Transverse colon (tissue), 4 donors: ENCODE measurements at regions not wholly inside any gene's neighbourhood (a gene's known extent, or its start where the extent isn't known, plus 50 kb on each side); places are given as distances from the start of the nearest gene placed in this dataset.

Experiments used
- DNase-seq: peaks from one replicate; pipeline ENCODE4 v3.0.0-alpha.2; 2019
- H3K27ac ChIP-seq, 4 donors: fragments of 200-600 bp; sonication (generic); 2 replicates each; pipeline ENCODE4 v1.5.1; 2016 to 2018; ENCODE audit warnings: inconsistent platforms in 4 of 4
- H3K27me3 ChIP-seq: fragments of 200-600 bp; sonication (generic); 2 replicates; pipeline ENCODE4 v1.5.1; 2017; ENCODE audit warnings: inconsistent platforms
- H3K36me3 ChIP-seq, 4 donors: fragments of 200-600 bp; sonication (generic); 2 replicates each; pipeline ENCODE4 v1.5.1; 2017 to 2019; ENCODE audit warnings: inconsistent platforms in 4 of 4
- H3K4me1 ChIP-seq, 4 donors: fragments of 200-600 bp; sonication (generic); 2 replicates each; pipeline ENCODE4 v1.5.1; 2017 to 2020; ENCODE audit warnings: inconsistent platforms in 4 of 4
- H3K4me3 ChIP-seq, 4 donors: fragments of 200-600 bp; sonication (generic); 1 replicate in 1 of 4; 2 replicates in 3 of 4; pipeline versions ENCODE4 v1.5.1 to v1.6.1; 2017 to 2019; ENCODE audit warnings: inconsistent platforms in 4 of 4
- H3K9me3 ChIP-seq, 2 donors: fragments of 200-600 bp; sonication (generic); 2 replicates each; pipeline ENCODE4 v1.5.1; 2017 to 2019; ENCODE audit warnings: inconsistent platforms in 2 of 2
- EP300 ChIP-seq: sonication (generic); formaldehyde crosslinking; IDR thresholded peaks from one replicate; pipeline ENCODE4 v1.6.1; 2017; ENCODE audit warnings: antibody characterized with exemption, low read depth
- POLR2A ChIP-seq: fragments of 450-650 bp; IDR thresholded peaks from one replicate; pipeline ENCODE4 v1.6.1; 2016; ENCODE audit warnings: antibody characterized with exemption, mild to moderate bottlenecking, moderate library complexity
- POLR2AphosphoS5 ChIP-seq, 3 donors: sonication (generic); formaldehyde crosslinking; IDR thresholded peaks; one replicate each; pipeline ENCODE4 v1.6.1; 2016; ENCODE audit warnings: antibody characterized with exemption in 3 of 3
- WGBS, 2 donors: methylation state at CpG; one replicate each; pipeline ENCODE4 v1.1.5; 2018; ENCODE audit warnings: low coverage in 1 of 2; 5-methylcytosine and 5-hydroxymethylcytosine counted together
- in situ Hi-C, 4 donors: fragments of 200-750 bp; cut with MboI; loops; one replicate each; pipeline versions ENCODE4 v1.15.0 to v1.15.1; 2017; ENCODE audit warnings: low sequenced_read_pairs in 3 of 4, low pct_ligation_motif_present in 1 of 4, low pct_unique_long_range_greater_than_20kb in 1 of 4
- intact Hi-C: fragments of 100-400 bp; cut with DNase I; formaldehyde crosslinking; loops from one replicate; pipeline ENCODE4 v1.15.1; 2023; ENCODE audit warnings: low total_unique reads
- TF ChIP-seq, protein P1 (sequence below), 5 experiments: fragments of 200-600 bp in 3 of 5; fragments of 450-650 bp in 2 of 5; sonication (generic) in 3 of 5; IDR thresholded peaks; 1 replicate in 2 of 5; 2 replicates in 3 of 5; pipeline ENCODE4 v1.5.1; 2016 to 2017; ENCODE audit warnings: antibody characterized with exemption in 5 of 5, inconsistent platforms in 3 of 5, mild to moderate bottlenecking in 2 of 5, moderate library complexity in 1 of 5

- in situ Hi-C loops (no loop called here), intact Hi-C loops (no loop called here)
- 84% methylated on average over 2 of the region's 2 CpGs; no CpG with 5 or more reads in 1 of the 2 donors for WGBS, 2 donors
- Histone ChIP-seq H3K9me3 (no peaks in the 10 kb centered on the region), H3K27ac (no peak overlapping the region), H3K27me3 (no peaks in the 10 kb centered on the region), H3K4me1 (no peaks in the 10 kb centered on the region), H3K4me3 (no peak overlapping the region), H3K36me3 (no peaks in the 10 kb centered on the region)
- no peak for DNase-seq
- TF ChIP-seq, protein P1, sequence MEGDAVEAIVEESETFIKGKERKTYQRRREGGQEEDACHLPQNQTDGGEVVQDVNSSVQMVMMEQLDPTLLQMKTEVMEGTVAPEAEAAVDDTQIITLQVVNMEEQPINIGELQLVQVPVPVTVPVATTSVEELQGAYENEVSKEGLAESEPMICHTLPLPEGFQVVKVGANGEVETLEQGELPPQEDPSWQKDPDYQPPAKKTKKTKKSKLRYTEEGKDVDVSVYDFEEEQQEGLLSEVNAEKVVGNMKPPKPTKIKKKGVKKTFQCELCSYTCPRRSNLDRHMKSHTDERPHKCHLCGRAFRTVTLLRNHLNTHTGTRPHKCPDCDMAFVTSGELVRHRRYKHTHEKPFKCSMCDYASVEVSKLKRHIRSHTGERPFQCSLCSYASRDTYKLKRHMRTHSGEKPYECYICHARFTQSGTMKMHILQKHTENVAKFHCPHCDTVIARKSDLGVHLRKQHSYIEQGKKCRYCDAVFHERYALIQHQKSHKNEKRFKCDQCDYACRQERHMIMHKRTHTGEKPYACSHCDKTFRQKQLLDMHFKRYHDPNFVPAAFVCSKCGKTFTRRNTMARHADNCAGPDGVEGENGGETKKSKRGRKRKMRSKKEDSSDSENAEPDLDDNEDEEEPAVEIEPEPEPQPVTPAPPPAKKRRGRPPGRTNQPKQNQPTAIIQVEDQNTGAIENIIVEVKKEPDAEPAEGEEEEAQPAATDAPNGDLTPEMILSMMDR (IDR thresholded peaks at IDR 0.05) = no peak
- no peak for TF ChIP-seq POLR2AphosphoS5 (IDR thresholded peaks at IDR 0.05)
- TF ChIP-seq EP300 = no peak
- TF ChIP-seq POLR2A = no peak
These were observed 189.5 kb downstream of the ARHGAP12 start for GRCh38 chr10:31739146-31739545.

GRCh38 chr10:31731711-31732110 lies 196.9 kb downstream of the ARHGAP12 start:
- Histone ChIP-seq H3K4me1 (no peaks in the 10 kb centered on the region), H3K36me3 (no peaks in the 10 kb centered on the region), H3K27me3 (no peaks in the 10 kb centered on the region), H3K4me3 (no peak overlapping the region), H3K9me3 (no peaks in the 10 kb centered on the region), H3K27ac (no peak overlapping the region)
- no peak for TF ChIP-seq POLR2AphosphoS5 (IDR thresholded peaks at IDR 0.05)
- in situ Hi-C loops = no loop called here
- intact Hi-C loops = no loop called here
- 67 to 92% methylated on average over 1 of the region's 1 CpG for WGBS, 2 donors
- DNase-seq = no peak

- WGBS, 2 donors = 96 to 100% methylated on average over 1 to 3 of the region's 3 CpGs
- no peaks in the 10 kb centered on the region for H3K4me1 ChIP-seq
- no peak for DNase-seq
- in situ Hi-C loops = no loop called here
- no peaks in the 10 kb centered on the region for H3K9me3 ChIP-seq
- no peak overlapping the region for H3K4me3 ChIP-seq
- H3K36me3 ChIP-seq = no peaks in the 10 kb centered on the region
- intact Hi-C loops = no loop called here
- TF ChIP-seq EP300 (no peak), POLR2A (no peak), POLR2AphosphoS5 (IDR thresholded peaks at IDR 0.05) (no peak)
- TF ChIP-seq, protein P1 (IDR thresholded peaks at IDR 0.05) = no peak
- no peaks in the 10 kb centered on the region for H3K27me3 ChIP-seq
- no peak overlapping the region for H3K27ac ChIP-seq
These were observed 197.9 kb downstream of the ARHGAP12 start for GRCh38 chr10:31730776-31731175.

DNA sequence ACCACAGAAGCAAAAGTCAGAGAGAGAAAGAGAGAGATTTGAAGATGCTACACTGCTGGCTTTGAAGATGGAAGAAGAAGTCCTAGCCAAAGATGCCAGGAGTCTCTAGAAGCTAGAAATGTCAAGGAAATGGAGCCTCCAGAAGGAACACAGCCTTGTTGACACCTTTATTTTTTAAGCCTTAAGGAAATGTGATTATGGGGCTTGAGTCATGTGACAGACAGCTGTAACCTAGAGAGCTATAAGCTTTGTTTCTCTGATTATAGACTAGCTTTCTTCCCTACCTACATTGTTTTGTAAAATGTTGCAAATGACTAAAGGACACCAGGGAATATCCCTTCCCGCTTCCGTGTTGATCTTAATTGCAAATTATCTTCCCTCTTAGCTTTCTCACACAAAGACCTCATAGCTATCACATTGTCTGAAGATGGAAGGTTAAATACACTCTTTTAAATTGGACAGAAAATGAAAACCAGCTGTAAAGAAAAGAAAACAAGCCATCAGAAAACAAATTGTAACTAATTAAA lies 199.9 kb downstream of the ARHGAP12 start:
- Histone ChIP-seq H3K27me3 (no peaks in the 10 kb centered on the region), H3K27ac (no peak overlapping the region), H3K4me3 (no peak overlapping the region), H3K9me3 (no peaks in the 10 kb centered on the region), H3K4me1 (no peaks in the 10 kb centered on the region), H3K36me3 (no peaks in the 10 kb centered on the region)
- no peak for DNase-seq
- WGBS, 2 donors = 62 to 83% methylated on average over 2 of the region's 2 CpGs
- TF ChIP-seq POLR2A (no peak), POLR2AphosphoS5 (IDR thresholded peaks at IDR 0.05) (no peak), EP300 (no peak)
- TF ChIP-seq, protein P1 (IDR thresholded peaks at IDR 0.05) = no peak
- intact Hi-C loops = no loop called here
- in situ Hi-C loops = no loop called here

- H3K9me3 ChIP-seq = no peaks in the 10 kb centered on the region
- H3K27me3 ChIP-seq = no peaks in the 10 kb centered on the region
- no peaks in the 10 kb centered on the region for H3K4me1 ChIP-seq
- intact Hi-C loops = no loop called here
- H3K4me3 ChIP-seq = no peak overlapping the region
- no peak overlapping the region for H3K27ac ChIP-seq
- in situ Hi-C loops = no loop called here
- no peaks in the 10 kb centered on the region for H3K36me3 ChIP-seq
- TF ChIP-seq EP300 = no peak
- TF ChIP-seq, protein P1 (IDR thresholded peaks at IDR 0.05) = no peak
- WGBS, 2 donors = 87% methylated on average over 7 of the region's 7 CpGs; no CpG with 5 or more reads in 1 of the 2 donors
- DNase-seq = no peak
These were observed 203.2 kb downstream of the ARHGAP12 start for GRCh38 chr10:31725436-31725835.
